Glomerular visceral epithelial cell (primary cell): ENCODE measurements at regions not wholly inside any gene's neighbourhood (a gene's known extent, or its start where the extent isn't known, plus 50 kb on each side); places are given as distances from the start of the nearest gene placed in this dataset.
A peak's percentile ranks its signal among the peaks of the same experiment; 100 is the strongest.

Experiments
- DNase-seq: peaks from one replicate; pipeline ENCODE4 v3.0.0-alpha.2; 2016; ENCODE audit errors: extremely low spot score

GRCh38 chr6:25066593-25066992, 130.8 kb upstream of the RIPOR2 start:
- DNase-seq = no peak

DNA sequence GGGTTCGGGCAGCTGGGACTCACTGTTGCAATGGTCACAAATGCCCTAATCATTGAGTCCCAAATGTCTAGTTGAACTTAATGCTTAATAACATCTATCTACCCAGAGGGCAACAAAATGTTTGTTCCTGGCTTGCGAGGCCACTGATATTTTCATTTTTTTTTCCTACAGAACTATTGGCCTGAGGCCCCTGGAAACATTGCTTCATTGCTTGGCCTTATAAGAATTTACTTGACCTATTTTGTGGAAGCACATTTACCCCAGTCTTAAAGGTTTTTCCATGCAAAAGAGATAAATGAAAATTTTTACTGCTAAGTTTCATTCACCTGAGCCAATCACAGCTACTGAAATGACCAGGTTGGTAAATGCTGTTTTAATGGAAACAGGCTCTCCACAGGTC, 133.1 kb upstream of the RIPOR2 start:
- DNase-seq = no peak

- DNase-seq = peak; percentile 81
Measured at GRCh38 chr6:25070547-25071366, 135.0 kb upstream of the RIPOR2 start.

GRCh38 chr6:25078141-25078540, 142.4 kb upstream of the RIPOR2 start:
- DNase-seq = no peak

DNA sequence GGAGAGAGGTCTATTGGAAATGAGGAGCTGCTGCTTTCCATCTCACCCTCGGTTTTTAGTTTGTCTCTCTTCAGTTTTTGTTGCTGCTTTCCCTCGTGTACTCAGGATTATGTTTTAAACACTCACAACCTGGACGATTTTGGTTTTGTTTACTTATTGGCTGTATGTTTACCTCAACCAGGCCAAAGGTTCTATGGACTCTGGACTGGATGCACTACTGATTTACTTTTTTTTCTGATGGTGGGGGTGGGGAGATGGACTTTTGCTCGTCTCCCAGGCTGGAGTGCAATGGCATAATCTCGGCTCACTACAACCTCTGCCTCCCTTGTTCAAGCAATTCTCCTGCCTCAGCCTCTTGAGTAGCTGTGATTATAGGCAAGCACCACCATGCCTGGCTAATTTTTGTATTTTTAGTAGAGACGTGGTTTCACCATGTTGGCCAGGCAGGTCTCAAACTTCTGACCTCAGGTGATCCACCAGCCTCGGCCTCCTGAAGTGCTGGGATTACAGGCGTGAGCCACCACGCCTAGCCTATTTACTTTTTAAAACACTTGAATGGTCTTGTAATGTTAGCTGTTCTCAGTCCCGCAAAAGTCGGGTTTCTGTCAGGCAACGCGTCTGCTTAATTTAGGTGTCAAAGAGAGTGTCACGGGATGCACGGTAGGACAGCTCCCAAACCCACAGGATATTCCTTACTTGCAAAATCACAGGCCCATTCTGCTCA, 148.2 kb upstream of the RIPOR2 start:
- no peak for DNase-seq

- DNase-seq = no peak
Measured at GRCh38 chr6:25084508-25084833, 148.7 kb upstream of the RIPOR2 start.

DNA sequence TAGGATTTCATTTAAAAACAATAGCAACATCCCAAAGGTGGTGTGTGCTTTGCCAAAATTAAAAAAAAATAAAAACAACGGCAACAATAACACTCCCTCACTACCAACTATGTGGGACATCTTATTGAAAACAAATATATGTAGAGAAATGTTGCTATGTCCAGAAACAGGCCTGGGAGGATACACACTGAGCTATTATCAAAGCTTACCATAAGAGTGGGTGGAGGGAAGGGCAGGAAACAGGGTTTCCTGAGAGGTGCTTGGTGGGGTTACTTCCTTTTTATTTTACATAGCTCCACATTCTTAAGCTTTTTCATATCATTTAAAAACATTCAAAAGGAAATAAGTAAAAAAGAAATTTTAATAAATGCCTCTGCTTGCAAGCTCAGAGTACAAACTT, 150.0 kb upstream of the RIPOR2 start:
- no peak for DNase-seq

DNA sequence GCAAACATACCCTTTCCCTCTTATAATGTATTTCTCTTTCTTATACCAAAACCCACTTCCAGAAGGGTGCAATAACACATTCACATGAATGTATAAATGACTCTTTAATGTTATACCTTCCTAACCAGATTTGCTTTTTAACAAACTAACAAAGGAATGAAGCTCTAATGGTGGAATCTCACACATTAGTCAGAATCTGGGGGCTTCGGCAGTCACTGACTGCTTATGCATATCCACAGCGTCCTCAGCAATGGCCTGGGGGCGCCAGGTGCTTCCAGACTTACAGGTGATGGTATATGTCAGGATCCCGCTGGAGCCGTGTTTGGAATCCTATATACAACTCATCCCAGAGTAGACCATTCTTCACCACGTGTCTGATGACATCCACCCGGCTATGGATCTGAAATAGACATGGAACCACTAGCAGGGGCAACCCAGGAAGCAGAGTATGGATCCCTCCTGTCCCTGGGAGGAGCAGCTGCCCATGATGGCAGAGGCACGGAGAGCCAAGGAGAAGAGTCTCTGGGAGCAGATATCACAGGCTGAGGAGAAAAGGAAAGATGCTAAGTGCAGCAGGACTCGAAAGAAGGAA, 150.8 kb upstream of the RIPOR2 start:
- DNase-seq = no peak

DNA sequence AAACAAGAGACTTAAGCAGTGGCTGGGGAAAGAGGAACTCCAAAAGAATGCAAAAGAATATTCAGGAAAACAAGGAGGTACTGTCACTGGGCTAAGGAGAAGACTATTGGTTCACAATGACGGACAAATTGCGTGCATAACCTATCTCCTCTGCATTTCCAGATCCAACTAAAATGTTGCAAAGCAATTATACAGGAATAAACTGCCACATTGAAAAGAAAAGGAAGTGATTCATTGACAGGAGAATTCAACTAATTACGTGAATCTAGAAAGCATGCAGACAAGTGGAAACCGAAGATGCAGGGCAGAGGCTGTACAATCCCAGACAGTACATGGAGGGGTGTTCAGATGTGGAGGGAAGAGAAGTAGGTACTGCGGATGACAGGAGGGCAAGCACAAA, 152.8 kb upstream of the RIPOR2 start:
- no peak for DNase-seq

GRCh38 chr6:25089442-25089841, 153.7 kb upstream of the RIPOR2 start:
- peak; percentile 1 for DNase-seq

- DNase-seq = no peak
Measured at GRCh38 chr6:25094726-25095125, 159.0 kb upstream of the RIPOR2 start.

GRCh38 chr6:25100288-25100687, 164.5 kb upstream of the RIPOR2 start:
- DNase-seq = no peak

DNA sequence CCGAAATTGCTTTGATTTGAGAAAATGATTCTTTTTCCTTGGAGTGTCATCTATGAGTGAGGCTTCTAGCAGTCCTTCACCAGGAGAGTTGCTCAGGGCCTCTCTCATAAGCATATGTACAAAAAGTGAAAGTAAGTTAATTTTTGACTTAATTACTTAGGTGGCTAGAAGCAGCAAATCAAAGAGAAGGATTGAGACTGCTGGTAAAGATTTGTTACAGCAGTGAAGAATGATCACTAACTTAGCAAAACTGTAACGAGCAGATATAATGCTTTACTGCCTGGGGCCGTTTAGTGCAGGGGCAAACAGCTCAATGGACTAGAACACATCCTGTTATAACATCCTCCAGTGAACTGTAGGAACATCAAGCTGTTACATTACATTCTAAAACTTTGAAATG, 167.8 kb upstream of the RIPOR2 start:
- DNase-seq = no peak

- no peak for DNase-seq
Measured at GRCh38 chr6:25105070-25105925, 169.5 kb upstream of the RIPOR2 start.

GRCh38 chr6:25107218-25107617, 171.5 kb upstream of the RIPOR2 start:
- no peak for DNase-seq

DNA sequence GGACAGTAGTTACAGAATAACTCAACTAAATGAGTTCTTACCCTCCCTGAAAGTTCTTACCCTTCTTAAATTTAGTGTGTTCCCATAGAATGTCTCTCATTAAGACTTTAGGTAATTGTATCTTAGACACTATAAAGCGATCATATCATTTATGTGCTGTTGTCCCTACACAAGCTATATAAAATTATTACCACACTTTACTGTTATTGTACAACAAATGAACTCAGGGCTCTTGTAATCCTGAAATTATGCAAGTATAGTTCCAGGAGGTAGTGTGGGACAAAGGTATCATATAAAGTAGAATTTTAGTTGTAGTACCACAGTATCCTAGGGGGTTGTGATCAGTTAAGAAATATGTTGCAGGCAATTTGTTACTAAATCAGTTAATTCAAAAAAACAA, 167.4 kb upstream of the CARMIL1 start:
- no peak for DNase-seq

DNA sequence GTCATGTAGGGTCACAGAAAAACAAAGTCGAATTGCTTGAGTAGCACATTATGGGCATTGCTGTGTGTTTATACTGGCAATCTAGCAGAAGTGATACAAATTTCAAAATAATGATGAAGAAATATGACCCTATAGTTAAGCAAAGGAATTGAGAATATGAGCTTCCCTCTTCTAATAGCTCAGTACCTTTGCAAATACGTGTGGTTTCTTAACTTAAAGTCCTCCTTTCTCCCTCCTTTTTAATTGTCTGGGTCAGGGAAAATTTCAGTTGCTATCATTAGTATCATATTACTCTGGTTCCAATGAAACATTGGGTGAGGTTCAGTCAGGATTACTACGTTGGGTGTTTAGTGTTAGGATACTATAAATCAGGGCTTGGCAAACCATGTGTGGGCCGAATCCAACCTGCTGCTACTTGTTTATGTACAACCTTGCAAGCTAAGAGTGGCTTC, 166.8 kb upstream of the CARMIL1 start:
- DNase-seq = no peak

DNA sequence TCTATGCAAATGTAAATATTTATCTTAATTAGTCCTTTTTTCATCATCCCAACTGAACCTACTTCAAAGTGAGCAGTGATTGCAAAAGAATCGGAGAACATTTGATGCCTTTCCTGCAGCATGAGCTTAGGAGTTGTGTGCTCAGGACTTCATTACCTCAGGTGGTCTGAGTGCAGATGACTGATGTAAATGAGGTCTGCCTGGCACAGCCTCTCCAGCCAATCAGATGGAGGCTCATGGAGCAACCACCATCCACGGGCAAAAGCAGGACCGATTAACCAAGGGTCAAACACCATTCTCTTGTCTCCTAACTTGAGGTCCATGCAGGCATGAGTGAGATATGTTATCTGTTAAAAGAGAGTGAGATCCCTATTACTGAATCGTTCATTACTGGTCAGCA, 165.7 kb upstream of the CARMIL1 start:
- DNase-seq = no peak

DNA sequence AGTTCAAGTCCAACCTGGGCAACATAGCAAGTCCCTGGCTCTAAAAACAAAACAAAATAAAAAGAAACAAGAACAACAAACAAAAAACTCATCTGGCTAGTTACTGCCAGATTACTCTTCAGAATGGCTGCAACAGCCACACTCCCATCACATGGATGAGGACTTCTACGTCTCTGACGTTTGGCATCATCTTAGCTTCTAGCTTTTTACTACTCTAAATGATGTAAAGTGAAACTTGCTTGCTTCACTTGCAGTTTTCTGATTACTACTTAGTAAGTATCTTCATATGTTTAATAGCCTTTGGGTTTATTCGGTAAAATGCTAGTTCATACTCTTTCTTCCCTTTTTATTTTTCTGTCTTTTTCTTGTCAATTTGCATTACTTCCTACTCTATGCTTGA, 161.1 kb upstream of the CARMIL1 start:
- DNase-seq = no peak

GRCh38 chr6:25121186-25121585, 158.0 kb upstream of the CARMIL1 start:
- no peak for DNase-seq

- no peak for DNase-seq
Measured at GRCh38 chr6:25122001-25122400, 157.2 kb upstream of the CARMIL1 start.

DNA sequence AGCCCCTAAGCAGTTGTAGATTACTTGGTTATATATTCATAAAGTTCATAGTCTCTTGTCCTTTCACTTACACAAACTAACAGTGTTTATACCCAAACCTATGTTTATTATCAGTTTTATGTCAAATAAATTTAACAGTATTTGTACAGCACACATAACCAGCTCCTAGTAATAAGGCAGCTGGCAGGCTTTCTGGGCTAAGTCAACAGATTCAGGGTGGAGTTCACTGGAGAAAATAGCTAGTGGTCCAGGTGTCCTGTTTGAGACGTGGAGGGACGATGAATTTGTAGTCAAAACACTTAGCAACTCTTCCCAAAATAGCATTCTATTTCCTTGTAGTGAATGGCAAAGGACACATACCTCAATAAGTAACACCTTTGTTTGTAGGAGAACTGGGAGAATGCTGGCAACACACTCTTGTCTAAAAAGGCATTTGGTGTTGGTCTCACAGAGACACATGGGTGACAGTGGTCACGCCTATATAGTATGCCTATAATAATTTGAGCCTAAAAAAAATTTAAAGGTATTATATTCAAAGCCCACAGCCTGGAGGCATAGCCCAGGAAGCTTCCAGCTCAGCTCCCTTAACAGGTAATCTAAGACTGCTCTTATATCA, 156.4 kb upstream of the CARMIL1 start:
- DNase-seq = no peak
